ENCODE measurements at regions not wholly inside any gene's neighbourhood (a gene's known extent, or its start where the extent isn't known, plus 50 kb on each side); places are given as distances from the start of the nearest gene placed in this dataset.

DNA sequence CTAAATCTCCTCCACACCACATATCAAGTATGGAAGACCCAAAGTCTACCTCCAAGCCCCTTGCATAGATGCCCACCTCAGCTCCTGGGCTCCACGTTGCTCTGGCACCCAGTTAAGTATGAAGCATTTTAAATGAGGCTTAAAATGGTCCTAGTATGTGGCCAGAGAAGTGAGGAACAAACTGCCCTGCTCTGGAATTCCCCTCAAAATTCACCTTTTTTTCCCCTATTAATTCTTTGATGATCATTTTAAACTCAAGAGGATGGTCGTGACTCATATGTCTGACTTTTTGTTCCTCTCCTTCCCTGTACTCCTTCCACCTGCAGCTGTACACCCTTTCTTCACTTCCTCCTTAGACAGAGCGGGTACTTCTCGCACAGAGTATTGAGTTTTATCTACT lies 234.5 kb upstream of the MYOCD start:
- no peak for DNase-seq

GRCh38 chr17:12438212-12438611 lies 227.5 kb upstream of the MYOCD start:
- DNase-seq, result no peak

GRCh38 chr17:12438813-12439586 lies 226.7 kb upstream of the MYOCD start:
- DNase-seq, result no peak

- DNase-seq, result no peak
Measured at GRCh38 chr17:12445331-12445730, 220.4 kb upstream of the MYOCD start.

DNA sequence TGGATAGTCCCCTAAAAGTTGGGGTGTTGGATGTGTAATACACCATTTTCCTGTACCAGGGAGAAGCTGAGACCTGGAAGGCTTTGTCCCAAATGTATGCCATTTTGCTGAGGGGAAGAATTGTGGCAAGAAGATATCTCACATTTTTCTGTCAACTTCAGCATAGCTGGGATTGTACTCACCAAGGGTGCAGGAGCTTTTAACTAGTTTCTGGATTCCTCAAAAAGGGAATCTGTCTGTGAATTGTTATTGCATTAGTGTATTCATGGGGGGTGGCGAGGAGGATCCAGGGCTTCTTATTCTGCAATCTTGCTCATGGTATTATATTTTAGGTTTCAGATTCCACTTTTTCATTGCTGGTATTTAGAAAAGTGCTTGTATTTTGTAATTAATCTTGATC lies 208.2 kb upstream of the MYOCD start:
- DNase-seq, result no peak

DNA sequence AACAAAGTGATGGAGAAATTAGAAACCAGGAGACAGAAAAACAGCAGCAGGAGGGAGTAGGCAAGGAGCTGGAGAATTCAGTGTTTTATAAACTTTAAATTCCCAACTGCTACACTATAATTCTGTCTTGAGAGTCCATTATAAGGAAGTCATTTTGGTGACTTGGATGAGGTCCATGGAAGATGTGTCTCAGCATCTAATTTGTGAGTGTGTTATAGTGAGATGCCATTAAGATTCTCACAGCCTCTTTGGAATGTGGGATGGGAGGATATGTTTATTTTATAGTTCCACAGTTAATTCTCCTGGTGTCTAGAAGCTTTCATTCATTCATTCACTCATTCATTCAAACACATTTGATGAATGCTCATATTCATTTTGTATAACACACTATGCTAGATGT lies 206.0 kb upstream of the MYOCD start:
- no peak for DNase-seq

DNA sequence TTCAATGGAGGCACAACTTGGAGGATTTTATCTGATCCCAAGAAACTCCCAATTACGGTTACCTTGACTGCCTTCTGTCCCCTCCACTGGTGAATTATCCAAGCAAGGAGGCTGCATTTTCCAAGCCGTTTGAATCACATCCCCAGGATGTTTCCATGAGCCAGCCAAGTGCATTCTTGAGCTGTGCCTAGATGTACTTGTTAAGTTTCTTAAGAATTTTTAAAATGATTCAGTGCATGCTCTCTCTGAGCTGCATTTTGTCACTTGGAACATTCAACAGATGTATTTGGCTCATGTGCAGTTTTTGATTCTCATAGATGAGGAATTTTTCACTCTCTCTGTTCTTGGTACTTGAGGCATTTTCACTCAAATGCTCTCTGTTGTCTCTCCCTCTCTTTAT lies 202.6 kb upstream of the MYOCD start:
- peak in 9 of 58 donors; percentile 0 to 28 (median 1) for DNase-seq

DNA sequence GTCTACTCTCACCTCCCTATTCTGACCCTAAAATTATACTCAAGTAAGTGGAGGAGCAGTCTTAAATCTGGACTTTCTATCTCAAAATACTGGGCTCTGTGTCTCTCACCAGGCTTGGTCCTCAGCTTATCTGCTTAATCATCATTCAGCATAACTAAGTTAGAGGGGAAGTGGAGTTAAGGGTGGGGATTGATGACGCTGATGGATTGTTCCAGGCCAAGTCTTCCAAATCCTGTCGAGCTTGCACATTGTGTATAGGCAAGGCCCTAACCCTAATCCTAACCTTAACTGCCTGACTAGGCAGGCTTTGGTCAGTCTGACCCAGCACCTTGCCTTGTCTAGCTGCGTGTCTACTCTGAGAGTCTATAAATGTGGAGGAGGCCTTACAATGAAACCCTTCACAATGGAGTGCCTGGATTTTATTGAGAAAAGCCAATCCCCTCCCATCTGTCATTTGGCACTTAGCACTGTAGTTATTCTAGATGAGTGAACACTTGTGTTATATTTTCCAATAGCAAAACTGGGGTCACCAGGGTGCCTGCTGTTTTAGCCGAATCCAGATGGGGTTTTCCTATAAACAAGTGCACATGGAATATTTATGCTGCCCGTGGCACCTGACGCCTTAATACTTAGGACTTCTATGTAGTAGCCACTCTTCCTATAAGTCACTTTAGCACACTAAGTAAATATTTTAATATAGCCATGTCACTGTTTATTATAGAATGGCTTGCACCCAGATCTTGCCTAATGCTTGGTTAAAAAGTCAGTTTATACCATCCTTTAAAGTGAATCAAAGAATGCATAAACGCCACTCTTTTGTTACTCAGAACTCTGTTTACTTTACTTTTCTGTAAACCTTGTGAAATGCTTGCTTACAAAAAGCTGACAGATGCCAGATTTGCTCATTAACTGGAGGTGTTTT lies 193.2 kb upstream of the MYOCD start:
- no peak for DNase-seq

DNA sequence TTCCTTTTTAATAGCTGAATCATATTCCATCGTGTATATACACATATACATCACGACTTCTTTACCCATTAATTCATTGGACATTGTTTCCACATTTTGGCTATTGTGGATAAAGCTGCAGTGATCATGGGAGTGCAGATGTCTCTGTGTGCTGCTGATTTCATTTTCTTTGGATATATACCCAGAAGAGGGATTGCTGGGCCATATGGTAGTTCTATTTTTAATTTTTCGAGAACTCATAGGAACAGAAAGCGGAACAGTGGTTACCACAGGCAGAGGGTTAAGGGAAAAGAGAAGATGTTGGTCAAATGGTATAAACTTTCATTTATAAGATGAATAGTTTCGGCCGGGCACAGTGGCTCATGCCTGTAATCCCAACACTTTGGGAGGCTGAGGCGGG lies 187.4 kb upstream of the MYOCD start:
- no peak for DNase-seq

DNA sequence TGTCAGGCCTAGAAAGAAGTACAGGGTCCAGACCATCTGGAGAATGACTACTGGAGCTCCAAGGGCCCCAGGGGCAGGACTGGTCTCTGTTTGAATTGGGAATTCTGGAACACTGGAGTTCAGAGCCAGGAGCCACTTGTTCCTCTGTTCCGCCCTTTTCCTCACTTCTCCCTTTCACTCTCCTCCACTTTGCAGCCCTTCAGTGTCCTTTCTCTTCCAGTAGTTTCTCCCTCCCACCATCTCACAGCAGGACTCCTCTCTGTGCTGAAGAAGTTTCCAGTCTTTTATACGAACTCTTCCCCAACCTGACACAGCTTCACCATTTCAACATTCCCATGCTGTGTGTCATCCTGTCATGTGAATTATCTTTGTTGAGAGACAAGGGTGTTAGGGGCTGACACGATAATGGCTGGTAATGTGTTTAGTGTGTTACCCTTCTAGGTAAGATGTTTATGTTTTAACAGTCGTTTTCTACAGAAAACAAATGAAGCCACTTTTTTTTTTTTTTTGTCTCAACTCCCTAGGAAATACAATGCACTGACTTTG lies 180.3 kb upstream of the MYOCD start:
- DNase-seq, result no peak

DNA sequence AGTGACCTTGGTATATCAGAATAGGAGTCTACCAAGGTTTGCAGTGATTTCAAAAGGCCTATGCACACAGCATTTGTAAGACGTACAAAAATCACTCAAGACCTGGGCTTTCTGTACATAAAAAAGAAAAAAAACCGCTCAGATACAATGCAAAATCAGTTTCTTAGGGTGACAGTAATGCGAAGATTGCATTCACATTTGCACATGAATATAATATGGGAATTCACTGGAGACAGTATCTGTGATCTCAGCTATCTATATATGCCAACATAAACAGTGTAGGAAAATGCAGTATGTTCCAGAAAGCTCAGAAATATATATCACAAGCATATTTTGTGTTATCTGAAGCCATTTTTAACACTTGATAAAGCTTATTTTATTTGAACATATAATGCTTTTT lies 176.4 kb upstream of the MYOCD start:
- DNase-seq, result no peak

- DNase-seq, result no peak
Measured at GRCh38 chr17:12492450-12492849, 173.2 kb upstream of the MYOCD start.

- no peak for DNase-seq
Measured at GRCh38 chr17:12505866-12506265, 159.8 kb upstream of the MYOCD start.

- DNase-seq, result no peak
Measured at GRCh38 chr17:12507026-12507595, 158.6 kb upstream of the MYOCD start.

- DNase-seq, result no peak
Measured at GRCh38 chr17:12509801-12510200, 155.9 kb upstream of the MYOCD start.

- DNase-seq, result no peak
Measured at GRCh38 chr17:12510535-12510934, 155.2 kb upstream of the MYOCD start.

- DNase-seq, result no peak
Measured at GRCh38 chr17:12512694-12513355, 152.9 kb upstream of the MYOCD start.

DNA sequence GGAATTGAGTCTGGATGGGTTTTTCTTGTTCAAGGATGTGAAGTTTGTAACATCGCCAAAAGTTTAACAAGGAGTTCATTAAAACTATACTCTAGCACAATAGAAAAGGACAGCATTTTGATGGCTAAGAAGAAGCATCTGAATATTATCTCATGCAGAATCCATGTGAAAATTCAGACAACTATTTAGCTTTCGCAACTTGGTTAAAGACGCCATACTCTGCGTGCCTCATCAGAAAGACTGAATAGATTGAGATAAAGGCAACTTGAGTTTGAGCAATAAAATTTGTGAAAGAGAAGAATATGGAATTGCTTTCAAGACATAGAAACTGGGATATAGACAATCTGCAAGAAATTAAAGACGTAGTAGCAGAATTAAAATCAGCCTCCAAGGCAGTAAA lies 151.1 kb upstream of the MYOCD start:
- DNase-seq, result no peak

DNA sequence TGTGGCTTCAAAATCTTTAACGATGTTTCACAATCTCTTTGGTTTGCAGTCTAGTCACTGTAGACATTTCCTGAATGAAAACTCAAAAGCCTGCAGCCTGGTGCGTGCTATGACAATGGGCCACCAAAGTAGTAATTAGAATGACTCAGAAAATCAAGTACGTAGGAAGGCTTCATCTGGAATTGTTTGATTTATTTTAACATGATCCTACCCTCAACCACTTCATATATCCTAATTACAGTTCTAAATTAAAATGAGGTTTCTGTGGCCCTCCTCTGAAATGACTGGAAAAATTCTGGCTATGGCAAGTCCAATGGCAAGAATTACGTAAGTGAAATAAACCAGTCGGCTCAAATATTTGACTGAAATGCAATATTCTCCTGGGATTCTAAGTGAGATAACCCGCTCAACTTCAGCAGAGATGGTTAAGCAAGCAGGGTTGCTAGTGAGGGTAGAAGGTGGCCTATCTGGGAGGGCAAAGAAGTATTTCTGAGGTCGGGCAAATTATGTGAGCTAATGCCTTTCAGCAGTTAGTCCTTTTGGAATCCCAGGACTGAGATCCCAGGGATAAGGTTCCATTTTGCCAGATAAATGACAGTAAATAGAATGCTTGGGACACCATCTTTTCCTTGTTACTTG lies 145.6 kb upstream of the MYOCD start:
- DNase-seq, result no peak

DNA sequence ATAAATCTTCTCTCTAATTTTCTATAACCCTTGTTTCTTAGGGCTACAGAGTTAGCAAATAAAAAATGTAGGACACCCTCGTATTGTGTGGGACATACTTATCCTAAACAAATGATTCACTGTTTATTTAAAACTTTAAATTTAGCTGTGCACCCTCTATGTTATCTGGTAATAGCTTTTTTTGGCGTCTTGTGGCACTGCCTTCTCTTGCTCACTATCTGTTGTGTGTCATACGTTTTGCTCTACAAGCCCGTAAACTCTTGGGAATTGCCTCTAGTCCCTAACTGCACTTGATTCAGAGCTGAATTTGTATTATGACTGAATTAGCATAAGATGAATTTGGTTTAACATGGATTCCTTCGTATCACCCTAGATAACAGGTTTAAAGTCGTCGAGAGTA lies 144.3 kb upstream of the MYOCD start:
- DNase-seq, result no peak

DNA sequence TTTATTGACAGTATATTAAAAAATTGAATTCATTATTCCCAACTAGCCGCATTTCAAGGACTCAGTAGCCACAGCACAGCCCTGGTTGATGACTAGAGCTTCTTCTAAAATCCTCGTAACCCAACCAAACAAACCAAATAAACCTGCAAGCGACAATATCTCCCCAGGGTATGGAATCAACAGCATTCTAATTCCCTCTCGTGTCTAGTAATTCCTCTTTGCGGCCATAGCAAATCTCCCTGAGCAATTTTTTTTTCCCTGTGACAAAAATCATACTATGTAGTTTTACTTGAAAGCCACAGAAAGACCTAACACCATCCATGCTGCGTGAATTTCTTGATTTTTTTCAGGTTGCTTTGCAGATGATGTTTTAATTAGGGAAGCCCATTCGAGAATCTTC lies 143.4 kb upstream of the MYOCD start:
- DNase-seq, result no peak
